H9 (cell line): ENCODE measurements at regions not wholly inside any gene's neighbourhood (a gene's known extent, or its start where the extent isn't known, plus 50 kb on each side); places are given as distances from the start of the nearest gene placed in this dataset.

Source experiments
- DNase-seq: peaks from one replicate; pipeline ENCODE4 v3.0.0-alpha.2; 2017
- H2AFZ ChIP-seq: one replicate; pipeline ENCODE4 v1.6.1; 2013; ENCODE audit warnings: mild to moderate bottlenecking, low read length, control low read depth, moderate library complexity
- H2AK5ac ChIP-seq: 2 replicates; pipeline ENCODE4 v1.6.1; 2013; ENCODE audit warnings: low read length, control low read depth, mixed read lengths; ENCODE audit not compliant: insufficient read length
- H2BK120ac ChIP-seq: one replicate; pipeline ENCODE4 v1.6.1; 2013; ENCODE audit warnings: low read depth, mild to moderate bottlenecking, low read length, control low read depth, inconsistent platforms; ENCODE audit not compliant: poor library complexity, severe bottlenecking
- H2BK12ac ChIP-seq: 2 replicates; pipeline ENCODE4 v1.6.1; 2013; ENCODE audit warnings: low read length, control low read depth, mixed read lengths, low read depth; ENCODE audit not compliant: insufficient read length
- H2BK15ac ChIP-seq: 2 replicates; pipeline ENCODE4 v1.6.1; 2013; ENCODE audit warnings: low read depth, low read length, control low read depth
- H2BK20ac ChIP-seq: one replicate; pipeline ENCODE4 v1.6.1; 2013; ENCODE audit warnings: low read depth, mild to moderate bottlenecking, low read length, control low read depth, inconsistent platforms; ENCODE audit not compliant: poor library complexity, severe bottlenecking
- H2BK5ac ChIP-seq: 2 replicates; pipeline ENCODE4 v1.6.1; 2013; ENCODE audit warnings: low read length, control low read depth, mixed read lengths; ENCODE audit not compliant: insufficient read length
- H3K14ac ChIP-seq: 2 replicates; pipeline ENCODE4 v1.6.1; 2013; ENCODE audit warnings: low read length, control low read depth; ENCODE audit not compliant: insufficient read depth
- H3K18ac ChIP-seq: 2 replicates; pipeline ENCODE4 v1.6.1; 2013; ENCODE audit warnings: low read depth, mild to moderate bottlenecking, mixed read lengths, low read length, control low read depth; ENCODE audit not compliant: insufficient read length
- H3K23ac ChIP-seq: 2 replicates; pipeline ENCODE4 v1.6.1; 2013; ENCODE audit warnings: low read length, control low read depth, mixed read lengths, low read depth; ENCODE audit not compliant: insufficient read length
- H3K23me2 ChIP-seq: 2 replicates; pipeline ENCODE4 v1.6.1; 2013; ENCODE audit warnings: low read depth, mild to moderate bottlenecking, mixed read lengths, low read length, control low read depth; ENCODE audit not compliant: insufficient read length, poor library complexity, severe bottlenecking
- H3K27ac ChIP-seq: 2 replicates; pipeline ENCODE4 v1.5.1; 2013; ENCODE audit warnings: low read length, control low read depth, mixed read lengths, low read depth; ENCODE audit not compliant: insufficient read length
- H3K27me3 ChIP-seq: 2 replicates; pipeline ENCODE4 v1.6.1; 2013; ENCODE audit warnings: low read length, control low read depth, inconsistent platforms; ENCODE audit not compliant: insufficient read depth
- H3K4ac ChIP-seq: 2 replicates; pipeline ENCODE4 v1.6.1; 2013; ENCODE audit warnings: low read depth, mild to moderate bottlenecking, control low read depth, inconsistent platforms, low read length, moderate library complexity
- H3K4me1 ChIP-seq: 2 replicates; pipeline ENCODE4 v1.6.1; 2013; ENCODE audit warnings: low read length, control low read depth, inconsistent platforms; ENCODE audit not compliant: insufficient read depth
- H3K4me2 ChIP-seq: 2 replicates; pipeline ENCODE4 v1.6.1; 2013; ENCODE audit warnings: low read length, control low read depth, mixed read lengths; ENCODE audit not compliant: insufficient read length, insufficient read depth
- H3K56ac ChIP-seq: 2 replicates; pipeline ENCODE4 v1.6.1; 2013; ENCODE audit warnings: low read depth, mild to moderate bottlenecking, mixed read lengths, low read length, control low read depth; ENCODE audit not compliant: insufficient read length
- H3K79me1 ChIP-seq: 2 replicates; pipeline ENCODE4 v1.6.1; 2013; ENCODE audit warnings: low read depth, mild to moderate bottlenecking, moderate library complexity, low read length, control low read depth, inconsistent platforms; ENCODE audit not compliant: insufficient read depth, poor library complexity, severe bottlenecking
- H3K79me2 ChIP-seq: 2 replicates; pipeline ENCODE4 v1.6.1; 2013; ENCODE audit warnings: low read length, control low read depth, inconsistent platforms; ENCODE audit not compliant: insufficient read depth
- H3K9ac ChIP-seq: 2 replicates; pipeline ENCODE4 v1.6.1; 2013; ENCODE audit warnings: low read length, control low read depth, mixed read lengths; ENCODE audit not compliant: insufficient read length; ENCODE audit errors: extremely low read depth
- H3K9me3 ChIP-seq: one replicate; pipeline ENCODE4 v1.6.1; 2013; ENCODE audit warnings: low read depth, low read length, inconsistent platforms; ENCODE audit not compliant: control insufficient read depth
- H3T11ph ChIP-seq: one replicate; pipeline ENCODE4 v1.6.1; 2013; ENCODE audit warnings: mild to moderate bottlenecking, low read length, control low read depth, inconsistent platforms
- H4K20me1 ChIP-seq: one replicate; pipeline ENCODE4 v1.6.1; 2013; ENCODE audit not compliant: control insufficient read depth, insufficient read length, insufficient read depth
- H4K5ac ChIP-seq: 2 replicates; pipeline ENCODE4 v1.6.1; 2013; ENCODE audit warnings: low read depth, mild to moderate bottlenecking, mixed read lengths, low read length, control low read depth; ENCODE audit not compliant: insufficient read length
- H4K8ac ChIP-seq: replicated peaks from 2 replicates; pipeline ENCODE4 v1.6.1; 2013; ENCODE audit warnings: low read length, control low read depth, mixed read lengths, low read depth; ENCODE audit not compliant: insufficient read length
- H4K91ac ChIP-seq: 2 replicates; pipeline ENCODE4 v1.6.1; 2013; ENCODE audit warnings: low read depth, mild to moderate bottlenecking, moderate library complexity, mixed read lengths, low read length, control low read depth; ENCODE audit not compliant: insufficient read length
- H3K27ac Mint-ChIP-seq, 3 experiments: 2 replicates in 2 of 3; 3 replicates in 1 of 3; pipeline ENCODE4 v1.8.0; 2020 to 2021; ENCODE audit warnings: mixed read lengths in 3 of 3, mild to moderate bottlenecking in 1 of 3, moderate library complexity in 1 of 3
- H3K27me3 Mint-ChIP-seq: 2 replicates; pipeline ENCODE4 v1.8.0; 2021; ENCODE audit warnings: low read depth, mild to moderate bottlenecking, moderate library complexity, mixed read lengths
- H3K36me3 Mint-ChIP-seq, 3 experiments: 2 replicates in 2 of 3; 3 replicates in 1 of 3; pipeline ENCODE4 v1.8.0; 2020 to 2021; ENCODE audit warnings: low read depth in 3 of 3, mixed read lengths in 3 of 3; ENCODE audit not compliant: insufficient read depth in 1 of 3
- H3K4me1 Mint-ChIP-seq, 2 experiments: 2 replicates each; pipeline ENCODE4 v1.8.0; 2020; ENCODE audit warnings: mixed read lengths in 2 of 2
- H3K4me3 Mint-ChIP-seq, 2 experiments: 2 replicates in 1 of 2; 3 replicates in 1 of 2; pipeline ENCODE4 v1.8.0; 2020 to 2021; ENCODE audit warnings: mild to moderate bottlenecking in 2 of 2, mixed read lengths in 2 of 2, moderate library complexity in 1 of 2
- H3K9me3 Mint-ChIP-seq, 2 experiments: 2 replicates in 1 of 2; 3 replicates in 1 of 2; pipeline ENCODE4 v1.8.0; 2020; ENCODE audit warnings: mild to moderate bottlenecking in 2 of 2, mixed read lengths in 2 of 2, moderate library complexity in 1 of 2
- CTCF ChIP-seq: fragments of 200-600 bp; sonication (generic); conservative IDR thresholded peaks from 3 replicates; pipeline ENCODE4 v1.8.0; 2021; ENCODE audit warnings: antibody characterized with exemption, mild to moderate bottlenecking
- WGBS: extraction: QIAGEN DNeasy Blood & Tissue Kit; methylation state at CpG from one replicate; pipeline ENCODE4 v1.1.7; 2013; ENCODE audit warnings: missing lambda C conversion rate, low lambda C conversion rate, mixed read lengths; ENCODE audit not compliant: insufficient read length; ENCODE audit errors: extremely low coverage; 5-methylcytosine and 5-hydroxymethylcytosine counted together

- H3K18ac ChIP-seq: no peak overlapping the region
- no peak for DNase-seq
- no peak overlapping the region for H3K4ac ChIP-seq
- no peak overlapping the region for H2AFZ ChIP-seq
- H3K56ac ChIP-seq: no peak overlapping the region
- no peaks in the 10 kb centered on the region for H3K79me1 ChIP-seq
- H4K20me1 ChIP-seq: peaks cover 2% of the 10 kb centered on the region
- H2BK5ac ChIP-seq: no peak overlapping the region
- no peak overlapping the region for H3K4me2 ChIP-seq
- no peak overlapping the region for H2BK20ac ChIP-seq
- H3K36me3 Mint-ChIP-seq: peaks cover 5 to 26% (median 23%) of the 10 kb centered on the region in 3 experiments; a peak in 5 of 7 replicates
- H3K27me3 ChIP-seq: no peaks in the 10 kb centered on the region; the same call in 1 of the 2 replicates
- no peak overlapping the region for H4K91ac ChIP-seq
- H2BK12ac ChIP-seq: no peak overlapping the region
- H3K9me3 Mint-ChIP-seq: peaks cover 0 to 6% of the 10 kb centered on the region in 2 experiments; a peak in 2 of 5 replicates
- no peak overlapping the region for H2BK15ac ChIP-seq
- no peak overlapping the region for H3K9ac ChIP-seq
- H3K79me2 ChIP-seq: peaks cover 10% of the 10 kb centered on the region; the same call in 1 of the 2 replicates
- H4K5ac ChIP-seq: no peak overlapping the region
- H4K8ac ChIP-seq: no peak overlapping the region
- H3K27ac ChIP-seq: no peak overlapping the region
- H3K9me3 ChIP-seq: no peaks in the 10 kb centered on the region
- H3K4me1 Mint-ChIP-seq: peaks cover 66 to 71% of the 10 kb centered on the region in 2 experiments
- H3K27ac Mint-ChIP-seq: no peak overlapping the region
- no peak overlapping the region for H3K23ac ChIP-seq
- H3K4me1 ChIP-seq: peaks cover 21% of the 10 kb centered on the region
- no peak overlapping the region for H2BK120ac ChIP-seq
- H3K4me3 Mint-ChIP-seq: no peak overlapping the region
- WGBS: no CpG with 5 or more reads among the region's 10 CpGs
- no peak for TF ChIP-seq CTCF
- no peak overlapping the region for H3T11ph ChIP-seq
- peaks cover 4% of the 10 kb centered on the region for H3K23me2 ChIP-seq
- H2AK5ac ChIP-seq: no peak overlapping the region
- no peak overlapping the region; the same call in 1 of the 2 replicates for H3K14ac ChIP-seq
- H3K27me3 Mint-ChIP-seq: no peaks in the 10 kb centered on the region; the same call in 1 of the 2 replicates
Observed at GRCh38 chr2:201968476-201968875, 65.2 kb upstream of the FZD7 start.
